ENCODE measurements at regions not wholly inside any gene's neighbourhood (a gene's known extent, or its start where the extent isn't known, plus 50 kb on each side); places are given as distances from the start of the nearest gene placed in this dataset.

GRCh38 chr17:52738791-52739190 lies 580.3 kb upstream of the CA10 start:
- TF ChIP-seq CTCF (optimal IDR thresholded peaks at IDR 0.05 in 1 of 3, IDR thresholded peaks at IDR 0.05 in 1 of 3, conservative IDR thresholded peaks at IDR 0.05 in 1 of 3; ENCODE audit: extremely low read depth in 1 of 3, insufficient read depth in 2 of 3, low read length in 3 of 3) (no peak), EZH2 (IDR thresholded peaks at IDR 0.05; ENCODE audit: low read length) (no peak)
